ENCODE measurements at regions not wholly inside any gene's neighbourhood (a gene's known extent, or its start where the extent isn't known, plus 50 kb on each side); places are given as distances from the start of the nearest gene placed in this dataset.

DNA sequence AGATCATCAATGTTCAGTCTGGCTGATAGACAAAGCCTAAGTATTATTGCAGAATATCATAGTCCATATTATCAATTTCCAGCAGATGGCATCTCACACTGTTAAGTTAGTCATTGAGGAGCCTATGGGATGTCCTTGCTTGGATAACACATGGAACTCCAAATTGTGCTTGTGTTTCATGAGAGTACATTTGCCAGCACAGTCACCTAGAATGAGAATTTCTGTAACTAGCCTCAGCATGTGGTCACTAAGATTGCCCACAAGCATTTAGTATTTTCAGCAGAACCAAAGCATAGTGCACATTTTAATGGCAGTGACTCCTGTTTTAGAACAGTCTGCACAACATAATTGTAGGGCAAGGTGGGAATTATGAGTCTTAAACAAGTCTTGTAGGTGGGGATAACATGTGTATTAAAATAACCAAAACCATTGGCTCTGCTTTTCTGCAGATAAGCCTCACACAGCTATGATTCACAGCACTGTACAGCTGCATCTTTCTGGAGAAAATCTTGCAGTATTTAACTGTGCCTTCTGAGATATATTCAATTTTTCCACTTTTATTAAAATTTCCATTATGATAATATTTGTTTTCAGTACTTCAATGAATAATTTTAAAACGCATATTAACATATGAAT is 882.8 kb upstream of the SOX9 start:
- intact Hi-C loops (cut with DNase I) = no loop called here
- TF ChIP-seq, protein P1, sequence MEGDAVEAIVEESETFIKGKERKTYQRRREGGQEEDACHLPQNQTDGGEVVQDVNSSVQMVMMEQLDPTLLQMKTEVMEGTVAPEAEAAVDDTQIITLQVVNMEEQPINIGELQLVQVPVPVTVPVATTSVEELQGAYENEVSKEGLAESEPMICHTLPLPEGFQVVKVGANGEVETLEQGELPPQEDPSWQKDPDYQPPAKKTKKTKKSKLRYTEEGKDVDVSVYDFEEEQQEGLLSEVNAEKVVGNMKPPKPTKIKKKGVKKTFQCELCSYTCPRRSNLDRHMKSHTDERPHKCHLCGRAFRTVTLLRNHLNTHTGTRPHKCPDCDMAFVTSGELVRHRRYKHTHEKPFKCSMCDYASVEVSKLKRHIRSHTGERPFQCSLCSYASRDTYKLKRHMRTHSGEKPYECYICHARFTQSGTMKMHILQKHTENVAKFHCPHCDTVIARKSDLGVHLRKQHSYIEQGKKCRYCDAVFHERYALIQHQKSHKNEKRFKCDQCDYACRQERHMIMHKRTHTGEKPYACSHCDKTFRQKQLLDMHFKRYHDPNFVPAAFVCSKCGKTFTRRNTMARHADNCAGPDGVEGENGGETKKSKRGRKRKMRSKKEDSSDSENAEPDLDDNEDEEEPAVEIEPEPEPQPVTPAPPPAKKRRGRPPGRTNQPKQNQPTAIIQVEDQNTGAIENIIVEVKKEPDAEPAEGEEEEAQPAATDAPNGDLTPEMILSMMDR (IDR thresholded peaks at IDR 0.05) = no peak
- no peaks in the 10 kb centered on the region for H3K4me1 ChIP-seq

DNA sequence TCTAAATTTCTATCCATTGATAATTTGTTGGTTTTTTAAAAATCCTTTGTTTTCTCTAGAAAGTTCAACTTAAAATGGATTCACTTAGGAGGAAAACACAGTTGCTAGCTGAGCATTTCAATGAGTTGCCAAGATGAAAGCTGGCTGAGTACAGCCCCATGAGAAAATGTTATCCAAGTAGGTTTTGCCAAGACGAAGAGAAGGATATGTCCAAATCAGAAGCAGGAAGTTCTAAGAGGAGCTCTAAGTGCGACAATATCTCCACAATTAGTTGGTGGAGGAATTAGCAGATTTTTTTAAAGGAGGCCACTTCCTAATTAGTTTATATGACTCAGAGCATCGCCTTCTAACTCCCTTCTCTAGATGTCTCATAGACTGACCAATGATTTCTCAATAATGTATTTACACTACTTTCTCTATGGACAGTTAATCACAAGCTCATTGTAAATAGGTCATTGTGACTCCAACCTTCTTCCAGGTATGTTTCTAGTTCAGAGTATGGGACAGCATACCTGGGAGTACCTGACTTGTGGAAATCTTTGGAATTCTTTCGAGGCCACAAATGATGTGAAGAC is 873.3 kb upstream of the SOX9 start:
- Histone ChIP-seq H3K27me3 (no peaks in the 10 kb centered on the region), H3K36me3 (no peaks in the 10 kb centered on the region), H3K4me3 (no peak overlapping the region), H3K27ac (no peak overlapping the region), H3K4me1 (no peaks in the 10 kb centered on the region), H3K9me3 (no peaks in the 10 kb centered on the region)
- intact Hi-C loops (cut with DNase I) = no loop called here
- DNase-seq (ENCODE audit: low spot score in 2 of 2) = no peak
- TF ChIP-seq, protein P1 (IDR thresholded peaks at IDR 0.05) = no peak

More for the DNA sequence above, 882.8 kb upstream of the SOX9 start:
- Histone ChIP-seq H3K27ac (no peak overlapping the region), H3K36me3 (no peaks in the 10 kb centered on the region), H3K4me3 (no peak overlapping the region), H3K9me3 (no peaks in the 10 kb centered on the region), H3K27me3 (no peaks in the 10 kb centered on the region)
- DNase-seq (ENCODE audit: low spot score in 2 of 2) = no peak

DNA sequence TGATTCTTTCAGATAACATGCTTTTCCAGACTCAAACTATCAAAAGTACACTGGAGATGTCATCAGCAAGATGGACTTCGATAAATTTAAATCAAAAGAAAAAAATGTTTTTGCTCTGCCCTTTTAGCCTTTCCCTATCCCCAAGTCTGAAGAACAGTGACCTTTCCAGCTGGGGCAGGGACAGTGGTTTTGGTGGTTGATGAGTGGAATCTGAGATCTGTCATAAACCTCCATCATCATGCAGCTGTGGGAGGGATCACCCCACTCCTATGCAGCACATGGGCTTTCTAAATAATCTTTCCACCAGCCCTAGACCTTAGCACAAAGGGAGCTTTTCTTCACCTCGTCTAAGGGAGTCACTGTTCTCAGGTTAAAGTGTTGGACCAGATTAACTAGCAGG is 869.5 kb upstream of the SOX9 start:
- Histone ChIP-seq H3K27ac (no peak overlapping the region), H3K9me3 (no peaks in the 10 kb centered on the region), H3K27me3 (no peaks in the 10 kb centered on the region), H3K4me1 (no peaks in the 10 kb centered on the region), H3K4me3 (no peak overlapping the region), H3K36me3 (no peaks in the 10 kb centered on the region)
- no peak for DNase-seq (ENCODE audit: low spot score in 2 of 2)
- TF ChIP-seq, protein P1 (IDR thresholded peaks at IDR 0.05) = no peak
- intact Hi-C loops (cut with DNase I) = no loop called here

DNA sequence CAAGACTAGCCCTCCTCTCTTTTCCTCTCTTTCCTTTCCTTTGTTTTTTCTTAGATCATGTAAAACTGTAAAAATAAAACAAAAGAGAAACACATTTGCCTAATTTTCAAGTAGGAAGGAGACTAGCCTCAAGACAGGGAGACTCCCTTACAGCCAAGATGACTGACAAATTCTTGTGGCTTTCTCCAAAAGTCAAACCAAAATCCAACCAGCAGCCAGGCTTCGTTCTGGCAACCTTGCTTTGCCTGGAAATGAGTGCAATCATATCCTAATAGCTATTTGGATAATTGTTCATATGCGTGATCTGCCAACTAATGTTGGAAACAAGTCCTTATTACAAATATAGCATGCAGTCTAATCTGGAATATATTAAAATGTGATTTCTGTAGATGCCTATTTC is 868.9 kb upstream of the SOX9 start:
- Histone ChIP-seq H3K4me3 (no peak overlapping the region), H3K27ac (no peak overlapping the region), H3K36me3 (no peaks in the 10 kb centered on the region), H3K9me3 (no peaks in the 10 kb centered on the region), H3K4me1 (no peaks in the 10 kb centered on the region), H3K27me3 (no peaks in the 10 kb centered on the region)
- TF ChIP-seq, protein P1 (IDR thresholded peaks at IDR 0.05) = no peak
- no peak for DNase-seq (ENCODE audit: low spot score in 2 of 2)
- intact Hi-C loops (cut with DNase I) = no loop called here

DNA sequence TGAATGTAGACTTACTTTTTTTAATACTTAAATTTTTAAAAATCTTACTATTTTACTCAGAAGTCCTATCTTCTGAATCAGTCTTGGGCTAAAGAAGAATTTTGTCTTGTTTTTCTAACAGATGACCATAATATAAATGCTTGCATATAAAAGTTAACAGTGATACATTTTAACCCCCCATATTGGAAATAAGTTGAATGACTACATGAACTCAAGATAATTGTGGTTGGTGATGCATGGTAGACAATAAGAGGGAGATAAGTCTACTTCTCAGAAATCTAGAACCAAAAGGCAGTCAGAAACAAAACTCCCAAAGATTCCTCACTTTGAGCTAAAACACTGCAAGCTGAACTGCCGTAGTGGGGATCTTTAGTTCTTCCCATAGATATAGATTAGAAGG is 868.4 kb upstream of the SOX9 start:
- no peak overlapping the region for H3K4me3 ChIP-seq
- no peaks in the 10 kb centered on the region for H3K4me1 ChIP-seq
- H3K27ac ChIP-seq = no peak overlapping the region
- DNase-seq (ENCODE audit: low spot score in 2 of 2) = no peak
- intact Hi-C loops (cut with DNase I) = no loop called here
- H3K27me3 ChIP-seq = no peaks in the 10 kb centered on the region
- TF ChIP-seq, protein P1 (IDR thresholded peaks at IDR 0.05) = no peak
- H3K36me3 ChIP-seq = no peaks in the 10 kb centered on the region
- H3K9me3 ChIP-seq = no peaks in the 10 kb centered on the region
